ENCODE measurements at regions not wholly inside any gene's neighbourhood (a gene's known extent, or its start where the extent isn't known, plus 50 kb on each side); places are given as distances from the start of the nearest gene placed in this dataset.

DNA sequence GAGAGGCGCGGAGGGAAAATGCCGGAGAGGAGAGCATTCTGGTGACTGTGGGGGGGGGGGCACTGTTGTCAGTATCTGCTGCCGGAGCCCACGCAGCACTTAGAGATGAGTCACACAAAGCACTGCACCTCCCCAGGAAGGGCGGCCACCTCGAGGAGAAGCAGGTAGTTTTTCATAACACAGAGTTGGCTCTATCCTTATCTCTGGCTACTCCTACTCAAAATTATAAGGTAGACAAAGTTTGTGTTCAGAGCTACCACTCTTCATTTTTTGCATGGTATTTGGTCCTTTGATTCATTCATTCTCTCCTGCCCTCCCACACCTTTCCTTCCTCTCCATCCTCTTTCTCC lies 76.2 kb upstream of the SCOC start:
- TF ChIP-seq EP300 (IDR thresholded peaks at IDR 0.05) (no peak), CTCF (IDR thresholded peaks at IDR 0.05) (no peak), POLR2A (IDR thresholded peaks at IDR 0.05) (no peak)
